ENCODE measurements at regions not wholly inside any gene's neighbourhood (a gene's known extent, or its start where the extent isn't known, plus 50 kb on each side); places are given as distances from the start of the nearest gene placed in this dataset.

GRCh38 chr21:38556390-38556789, 58.1 kb upstream of the ERG start:
- DNase-seq, result no peak

GRCh38 chr21:38561205-38561604, 62.9 kb upstream of the ERG start:
- DNase-seq, result no peak

- no peak for DNase-seq
Observed at GRCh38 chr21:38561613-38562581, 63.6 kb upstream of the ERG start.

GRCh38 chr21:38567335-38567969, 69.2 kb upstream of the ERG start:
- no peak for DNase-seq

- no peak for DNase-seq
Observed at GRCh38 chr21:38567970-38568360, 69.7 kb upstream of the ERG start.

- no peak for DNase-seq
Observed at GRCh38 chr21:38569733-38570132, 71.5 kb upstream of the ERG start.

- no peak for DNase-seq
Observed at GRCh38 chr21:38570596-38570995, 72.3 kb upstream of the ERG start.

GRCh38 chr21:38574895-38575575, 76.8 kb upstream of the ERG start:
- no peak for DNase-seq

GRCh38 chr21:38577887-38578286, 79.6 kb upstream of the ERG start:
- DNase-seq, result no peak

- no peak for DNase-seq
Observed at GRCh38 chr21:38590449-38591217, 92.4 kb upstream of the ERG start.

GRCh38 chr21:38591218-38591537, 92.9 kb upstream of the ERG start:
- DNase-seq, result no peak

- peak in 1 of 5 experiments; percentile 20 for DNase-seq
Observed at GRCh38 chr21:38596264-38597042, 98.2 kb upstream of the ERG start.

- DNase-seq, result no peak
Observed at GRCh38 chr21:38597421-38597820, 99.1 kb upstream of the ERG start.

- DNase-seq, result no peak
Observed at GRCh38 chr21:38598413-38598812, 100.1 kb upstream of the ERG start.

GRCh38 chr21:38599381-38599975, 101.2 kb upstream of the ERG start:
- no peak for DNase-seq

GRCh38 chr21:38600106-38600505, 101.8 kb upstream of the ERG start:
- DNase-seq, result no peak

GRCh38 chr21:38605236-38605635, 107.0 kb upstream of the ERG start:
- no peak for DNase-seq

GRCh38 chr21:38609580-38609979, 111.3 kb upstream of the ERG start:
- DNase-seq, result no peak

- DNase-seq, result no peak
Observed at GRCh38 chr21:38610623-38611251, 112.5 kb upstream of the ERG start.

- no peak for DNase-seq
Observed at GRCh38 chr21:38611277-38611676, 113.0 kb upstream of the ERG start.

- no peak for DNase-seq
Observed at GRCh38 chr21:38613686-38614085, 115.4 kb upstream of the ERG start.
